ENCODE measurements at regions not wholly inside any gene's neighbourhood (a gene's known extent, or its start where the extent isn't known, plus 50 kb on each side); places are given as distances from the start of the nearest gene placed in this dataset.

DNA sequence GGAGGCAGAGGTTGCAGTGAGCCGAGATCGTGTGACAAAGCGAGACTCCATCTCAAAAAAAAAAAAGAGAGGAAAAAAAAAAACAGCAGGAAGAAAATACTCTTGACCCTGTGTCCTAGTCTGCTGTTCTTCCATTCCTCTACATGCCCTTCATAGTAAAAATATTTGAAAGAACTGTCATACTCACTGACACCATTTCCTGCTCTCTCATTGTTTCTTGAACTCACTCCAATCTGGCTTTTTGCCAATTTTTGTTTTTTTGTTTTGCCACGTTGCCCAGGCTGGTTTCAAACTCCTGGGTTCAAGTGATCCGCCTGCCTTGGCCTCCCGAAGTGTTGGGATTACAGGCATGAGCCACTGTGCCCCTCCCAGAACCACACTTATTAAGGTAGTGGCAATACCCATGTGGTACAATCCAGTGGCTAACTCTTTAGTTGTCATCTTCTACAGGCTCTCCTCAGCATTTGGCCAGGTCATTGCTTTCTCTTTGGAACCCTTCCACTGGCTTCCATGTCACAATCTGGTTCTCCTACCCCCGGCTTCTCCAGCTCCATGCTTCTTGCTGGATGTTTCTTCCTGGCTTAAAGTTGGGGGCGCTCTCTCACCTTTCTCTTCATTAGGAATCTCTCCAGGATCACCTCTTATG is 238.2 kb upstream of the C2CD4B start:
- no peak for TF ChIP-seq EP300 (IDR thresholded peaks at IDR 0.05; ENCODE audit: borderline replicate concordance)
- peak; percentile 87 for TF ChIP-seq NFIC (IDR thresholded peaks at IDR 0.05)
- 0 out of 2 replicates have a peak, but pooled peaks have one; percentile 14 for TF ChIP-seq TEAD4 (IDR thresholded peaks at IDR 0.05)

DNA sequence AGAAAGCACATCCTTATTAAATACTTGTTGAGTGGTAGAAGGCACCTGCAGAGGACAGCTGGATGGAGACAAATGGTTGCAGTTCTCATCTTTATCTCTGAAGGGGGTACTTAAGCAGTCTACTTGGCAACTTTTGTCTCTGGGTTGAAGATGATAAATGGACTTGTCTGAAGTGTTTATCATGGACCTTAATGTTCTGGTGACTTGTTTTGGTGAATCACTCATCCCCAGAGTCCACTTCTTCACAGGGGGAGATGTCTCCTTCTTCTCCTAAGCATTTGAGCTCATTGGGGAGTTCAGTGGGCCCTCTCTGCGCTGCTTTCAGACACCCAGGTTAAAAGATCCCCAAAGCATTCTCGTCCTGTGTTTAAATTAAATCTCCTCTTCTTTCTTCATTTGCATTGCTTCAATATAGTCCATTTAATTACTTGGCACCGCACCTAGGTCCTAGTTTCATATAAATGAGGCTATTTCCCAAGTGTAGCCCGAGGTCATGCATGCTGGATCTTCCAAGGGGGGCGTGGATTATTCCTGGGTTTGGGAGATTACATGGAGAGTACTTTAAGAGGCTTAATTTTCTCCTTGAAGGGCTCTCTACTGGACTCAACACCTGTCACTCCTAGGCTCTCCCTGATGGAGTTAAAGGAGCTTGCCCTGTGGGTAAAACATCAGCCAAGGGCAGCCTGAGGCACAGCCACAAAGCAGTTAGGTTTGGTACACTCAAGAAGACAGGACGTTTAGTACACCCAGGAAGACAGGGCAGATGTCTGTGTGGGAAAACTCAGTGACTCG is 239.3 kb upstream of the C2CD4B start:
- no peak for TF ChIP-seq RAD21 (IDR thresholded peaks at IDR 0.05; ENCODE audit: low read depth)
- no peak for TF ChIP-seq TAF1 (IDR thresholded peaks at IDR 0.05; ENCODE audit: low read depth)
- TF ChIP-seq FOXM1 (IDR thresholded peaks at IDR 0.05; ENCODE audit: borderline replicate concordance, low read depth), result no peak
- no peak for TF ChIP-seq CEBPB (IDR thresholded peaks at IDR 0.05)
- TF ChIP-seq CREB1 (IDR thresholded peaks at IDR 0.05; ENCODE audit: low read depth), result no peak
- TF ChIP-seq, protein P1, sequence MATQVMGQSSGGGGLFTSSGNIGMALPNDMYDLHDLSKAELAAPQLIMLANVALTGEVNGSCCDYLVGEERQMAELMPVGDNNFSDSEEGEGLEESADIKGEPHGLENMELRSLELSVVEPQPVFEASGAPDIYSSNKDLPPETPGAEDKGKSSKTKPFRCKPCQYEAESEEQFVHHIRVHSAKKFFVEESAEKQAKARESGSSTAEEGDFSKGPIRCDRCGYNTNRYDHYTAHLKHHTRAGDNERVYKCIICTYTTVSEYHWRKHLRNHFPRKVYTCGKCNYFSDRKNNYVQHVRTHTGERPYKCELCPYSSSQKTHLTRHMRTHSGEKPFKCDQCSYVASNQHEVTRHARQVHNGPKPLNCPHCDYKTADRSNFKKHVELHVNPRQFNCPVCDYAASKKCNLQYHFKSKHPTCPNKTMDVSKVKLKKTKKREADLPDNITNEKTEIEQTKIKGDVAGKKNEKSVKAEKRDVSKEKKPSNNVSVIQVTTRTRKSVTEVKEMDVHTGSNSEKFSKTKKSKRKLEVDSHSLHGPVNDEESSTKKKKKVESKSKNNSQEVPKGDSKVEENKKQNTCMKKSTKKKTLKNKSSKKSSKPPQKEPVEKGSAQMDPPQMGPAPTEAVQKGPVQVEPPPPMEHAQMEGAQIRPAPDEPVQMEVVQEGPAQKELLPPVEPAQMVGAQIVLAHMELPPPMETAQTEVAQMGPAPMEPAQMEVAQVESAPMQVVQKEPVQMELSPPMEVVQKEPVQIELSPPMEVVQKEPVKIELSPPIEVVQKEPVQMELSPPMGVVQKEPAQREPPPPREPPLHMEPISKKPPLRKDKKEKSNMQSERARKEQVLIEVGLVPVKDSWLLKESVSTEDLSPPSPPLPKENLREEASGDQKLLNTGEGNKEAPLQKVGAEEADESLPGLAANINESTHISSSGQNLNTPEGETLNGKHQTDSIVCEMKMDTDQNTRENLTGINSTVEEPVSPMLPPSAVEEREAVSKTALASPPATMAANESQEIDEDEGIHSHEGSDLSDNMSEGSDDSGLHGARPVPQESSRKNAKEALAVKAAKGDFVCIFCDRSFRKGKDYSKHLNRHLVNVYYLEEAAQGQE (IDR thresholded peaks at IDR 0.05; ENCODE audit: low read depth), result no peak
- no peak for TF ChIP-seq TCF12 (IDR thresholded peaks at IDR 0.05; ENCODE audit: low read depth)
- TF ChIP-seq, protein P2, sequence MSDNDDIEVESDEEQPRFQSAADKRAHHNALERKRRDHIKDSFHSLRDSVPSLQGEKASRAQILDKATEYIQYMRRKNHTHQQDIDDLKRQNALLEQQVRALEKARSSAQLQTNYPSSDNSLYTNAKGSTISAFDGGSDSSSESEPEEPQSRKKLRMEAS (IDR thresholded peaks at IDR 0.05), result no peak
- TF ChIP-seq EGR1 (IDR thresholded peaks at IDR 0.05), result no peak
- TF ChIP-seq NFIC (IDR thresholded peaks at IDR 0.05), result no peak
- TF ChIP-seq EP300 (IDR thresholded peaks at IDR 0.05; ENCODE audit: borderline replicate concordance), result no peak
- TF ChIP-seq YY1 (IDR thresholded peaks at IDR 0.05; ENCODE audit: low read depth), result no peak
- no peak for TF ChIP-seq ZBTB7A (IDR thresholded peaks at IDR 0.05; ENCODE audit: low read depth)
- TF ChIP-seq, protein P3, sequence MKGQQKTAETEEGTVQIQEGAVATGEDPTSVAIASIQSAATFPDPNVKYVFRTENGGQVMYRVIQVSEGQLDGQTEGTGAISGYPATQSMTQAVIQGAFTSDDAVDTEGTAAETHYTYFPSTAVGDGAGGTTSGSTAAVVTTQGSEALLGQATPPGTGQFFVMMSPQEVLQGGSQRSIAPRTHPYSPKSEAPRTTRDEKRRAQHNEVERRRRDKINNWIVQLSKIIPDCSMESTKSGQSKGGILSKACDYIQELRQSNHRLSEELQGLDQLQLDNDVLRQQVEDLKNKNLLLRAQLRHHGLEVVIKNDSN (IDR thresholded peaks at IDR 0.05), result no peak
- TF ChIP-seq TEAD4 (IDR thresholded peaks at IDR 0.05), result no peak

DNA sequence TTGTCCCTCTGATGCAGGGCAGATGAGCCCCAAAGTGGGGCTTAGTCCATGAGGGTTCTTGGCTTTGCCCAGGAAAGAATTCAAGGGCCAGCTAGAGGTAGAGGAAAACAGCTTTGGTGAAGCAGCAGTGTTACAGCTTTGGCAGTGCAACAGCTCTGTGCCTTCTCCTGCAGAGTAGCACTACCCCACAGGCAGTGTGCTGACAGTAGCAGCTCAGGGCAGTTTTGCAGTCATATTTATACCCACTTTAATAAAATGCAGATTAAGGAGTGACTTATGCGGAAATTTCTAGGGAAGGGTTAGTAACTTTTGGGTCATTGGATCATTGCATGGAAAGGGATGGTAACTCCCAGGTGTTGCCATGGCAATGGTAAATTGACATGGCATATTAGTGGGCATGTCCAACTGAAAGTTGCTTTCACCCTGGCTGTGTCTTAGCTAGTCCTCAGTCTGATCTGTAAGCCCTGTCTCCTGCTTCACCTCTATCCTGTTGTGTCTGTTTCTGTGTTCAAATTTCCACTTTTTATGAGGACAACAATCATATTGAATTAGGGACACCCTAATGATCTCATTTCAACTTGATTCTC is 241.3 kb upstream of the C2CD4B start:
- TF ChIP-seq YY1 (IDR thresholded peaks at IDR 0.05; ENCODE audit: low read depth) (no peak), TCF12 (IDR thresholded peaks at IDR 0.05; ENCODE audit: low read depth) (no peak), EGR1 (IDR thresholded peaks at IDR 0.05) (no peak), EP300 (IDR thresholded peaks at IDR 0.05; ENCODE audit: borderline replicate concordance) (no peak), CREB1 (IDR thresholded peaks at IDR 0.05; ENCODE audit: low read depth) (no peak), NFIC (IDR thresholded peaks at IDR 0.05) (no peak), ZBTB7A (IDR thresholded peaks at IDR 0.05; ENCODE audit: low read depth) (no peak), TEAD4 (IDR thresholded peaks at IDR 0.05) (no peak), FOXM1 (IDR thresholded peaks at IDR 0.05; ENCODE audit: borderline replicate concordance, low read depth) (no peak), CEBPB (IDR thresholded peaks at IDR 0.05) (no peak), TAF1 (IDR thresholded peaks at IDR 0.05; ENCODE audit: low read depth) (no peak), RAD21 (IDR thresholded peaks at IDR 0.05; ENCODE audit: low read depth) (no peak)
- TF ChIP-seq, protein P2 (IDR thresholded peaks at IDR 0.05), result no peak
- TF ChIP-seq, protein P1 (IDR thresholded peaks at IDR 0.05; ENCODE audit: low read depth), result no peak
- TF ChIP-seq, protein P3 (IDR thresholded peaks at IDR 0.05), result no peak

DNA sequence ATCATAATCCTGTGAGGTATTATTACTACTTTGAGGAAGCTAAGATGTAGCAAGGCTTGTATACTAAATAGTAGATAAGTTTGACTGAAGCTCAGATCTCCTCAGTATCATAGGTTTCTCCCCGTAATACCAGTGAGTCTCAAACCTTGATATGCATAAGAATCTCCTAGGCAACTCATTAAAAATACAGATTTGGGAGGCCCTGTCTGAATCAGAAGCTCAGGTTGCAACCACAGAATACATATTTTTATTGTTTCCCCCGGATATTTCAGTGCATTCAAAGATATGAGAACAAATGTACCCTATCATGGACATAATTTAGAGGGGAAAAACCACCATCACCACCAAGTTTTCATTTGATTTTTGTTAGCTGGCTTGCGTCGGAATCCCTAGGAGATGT is 242.1 kb upstream of the C2CD4B start:
- TF ChIP-seq TAF1 (IDR thresholded peaks at IDR 0.05; ENCODE audit: low read depth), result no peak
- TF ChIP-seq, protein P3 (IDR thresholded peaks at IDR 0.05), result no peak
- no peak for TF ChIP-seq FOXM1 (IDR thresholded peaks at IDR 0.05; ENCODE audit: borderline replicate concordance, low read depth)
- no peak for TF ChIP-seq TEAD4 (IDR thresholded peaks at IDR 0.05)
- TF ChIP-seq ZBTB7A (IDR thresholded peaks at IDR 0.05; ENCODE audit: low read depth), result no peak
- no peak for TF ChIP-seq CREB1 (IDR thresholded peaks at IDR 0.05; ENCODE audit: low read depth)
- TF ChIP-seq NFIC (IDR thresholded peaks at IDR 0.05), result no peak
- TF ChIP-seq CEBPB (IDR thresholded peaks at IDR 0.05), result no peak
- TF ChIP-seq TCF12 (IDR thresholded peaks at IDR 0.05; ENCODE audit: low read depth), result no peak
- TF ChIP-seq YY1 (IDR thresholded peaks at IDR 0.05; ENCODE audit: low read depth), result no peak
- no peak for TF ChIP-seq EP300 (IDR thresholded peaks at IDR 0.05; ENCODE audit: borderline replicate concordance)
- no peak for TF ChIP-seq EGR1 (IDR thresholded peaks at IDR 0.05)
- TF ChIP-seq, protein P1 (IDR thresholded peaks at IDR 0.05; ENCODE audit: low read depth), result no peak
- TF ChIP-seq, protein P2 (IDR thresholded peaks at IDR 0.05), result no peak
